Panc1 (cell line): ENCODE measurements at regions not wholly inside any gene's neighbourhood (a gene's known extent, or its start where the extent isn't known, plus 50 kb on each side); places are given as distances from the start of the nearest gene placed in this dataset.

Experiments used
- ATAC-seq: fragments of 200-7000 bp; cut with Tn5 transposase; 2 replicates; pipeline ENCODE4 v1.9.1; 2020; ENCODE audit warnings: mild to moderate bottlenecking, moderate library complexity
- BruUV-seq: library from RNA; stranded (reverse); fragments of 400-500 nt; replicated peaks from 2 replicates; lab custom pipeline; 2021; lab: Mats Ljungman, UMichigan
- CTCF ChIA-PET: fragments of 300-600 bp; sonication (Branson Sonifier 250); formaldehyde crosslinking; loops from one replicate; lab custom pipeline; 2022; ENCODE audit warnings: antibody characterized with exemption; lab: Charles Lee
- POLR2A ChIA-PET: fragments of 300-600 bp; sonication (Branson Sonifier 250); formaldehyde crosslinking; loops from one replicate; lab custom pipeline; 2022; ENCODE audit warnings: antibody characterized with exemption; lab: Charles Lee
- DNase-seq: peaks from one replicate; pipeline ENCODE4 v3.0.0-alpha.2; 2010; ENCODE audit warnings: low read depth, low spot score
- H3K27ac ChIP-seq: 2 replicates; pipeline ENCODE4 v1.5.1; 2011; ENCODE audit warnings: mild to moderate bottlenecking, low read length, inconsistent platforms
- H3K27me3 ChIP-seq: fragments of 200-500 bp; sonication (Bioruptor generic); 2 replicates; pipeline ENCODE4 v1.6.0; 2014; ENCODE audit warnings: low read length, inconsistent platforms; ENCODE audit not compliant: control insufficient read depth, insufficient read depth
- H3K36me3 ChIP-seq: fragments of 200-500 bp; sonication (Bioruptor generic); 2 replicates; pipeline ENCODE4 v1.5.1; 2014; ENCODE audit warnings: inconsistent platforms, mild to moderate bottlenecking, low read length, moderate library complexity; ENCODE audit not compliant: control insufficient read depth, insufficient read depth
- H3K4me1 ChIP-seq: 2 replicates; pipeline ENCODE4 v1.5.1; 2011; ENCODE audit warnings: inconsistent platforms, mild to moderate bottlenecking, low read length, moderate library complexity; ENCODE audit not compliant: control insufficient read depth, insufficient read depth
- H3K4me3 ChIP-seq, 2 experiments: 2 replicates each; pipeline ENCODE4 v1.5.1; 2011 to 2012; ENCODE audit warnings: low read depth in 2 of 2, low read length in 2 of 2, mild to moderate bottlenecking in 2 of 2, inconsistent platforms in 1 of 2, moderate library complexity in 1 of 2
- H3K9me3 ChIP-seq: fragments of 200-500 bp; sonication (Bioruptor generic); 2 replicates; pipeline ENCODE4 v1.5.1; 2014; ENCODE audit warnings: low read depth, mild to moderate bottlenecking, inconsistent platforms, low read length, moderate library complexity; ENCODE audit not compliant: control insufficient read depth, insufficient read depth
- CTCF ChIP-seq: fragments of 450-650 bp; IDR thresholded peaks from 2 replicates; pipeline ENCODE4 v1.5.1; 2017; ENCODE audit warnings: mild to moderate bottlenecking
- POLR2AphosphoS5 ChIP-seq: IDR thresholded peaks from 2 replicates; pipeline ENCODE4 v1.6.1; 2012; ENCODE audit warnings: mild to moderate bottlenecking, low read depth, low read length, moderate library complexity
- SIN3A ChIP-seq: IDR thresholded peaks from 2 replicates; pipeline ENCODE4 v1.6.1; 2012; ENCODE audit warnings: low read depth, mild to moderate bottlenecking, low read length, moderate library complexity, borderline replicate concordance; ENCODE audit not compliant: insufficient read depth
- TCF7L2 ChIP-seq: IDR thresholded peaks from 2 replicates; pipeline ENCODE4 v1.6.1; 2011; ENCODE audit warnings: mild to moderate bottlenecking, low read depth, low read length, inconsistent platforms
- in situ Hi-C: cut with HindIII; loops from 2 replicates; pipeline ENCODE4 v1.10.0; 2016; ENCODE audit warnings: low sequenced_read_pairs, low pct_unique_long_range_greater_than_20kb
- intact Hi-C: fragments of 100-400 bp; cut with micrococcal nuclease; formaldehyde crosslinking; loops from one replicate; pipeline ENCODE4 v1.10.0; 2022; ENCODE audit not compliant: unreplicated experiment
- TF ChIP-seq, protein P1 (sequence below), 2 experiments: IDR thresholded peaks; 2 replicates each; pipeline ENCODE4 v1.6.1; 2011 to 2012; ENCODE audit warnings: low read depth in 2 of 2, control low read depth in 1 of 2, low read length in 1 of 2, mild to moderate bottlenecking in 1 of 2, moderate library complexity in 1 of 2; ENCODE audit not compliant: insufficient read depth in 1 of 2

GRCh38 chr13:84362777-84363176, 480.5 kb upstream of the SLITRK1 start:
- ATAC-seq (no peak), DNase-seq (no peak)
- no peak overlapping the region for H3K4me3 ChIP-seq
- no TSS peak for BruUV-seq
- in situ Hi-C loops (no loop called here), intact Hi-C loops (no loop called here)
- no peaks in the 10 kb centered on the region for H3K36me3 ChIP-seq
- H3K9me3 ChIP-seq: no peaks in the 10 kb centered on the region
- CTCF ChIA-PET: no interaction called here
- no peaks in the 10 kb centered on the region for H3K4me1 ChIP-seq
- H3K27me3 ChIP-seq: no peaks in the 10 kb centered on the region
- TF ChIP-seq, protein P1, sequence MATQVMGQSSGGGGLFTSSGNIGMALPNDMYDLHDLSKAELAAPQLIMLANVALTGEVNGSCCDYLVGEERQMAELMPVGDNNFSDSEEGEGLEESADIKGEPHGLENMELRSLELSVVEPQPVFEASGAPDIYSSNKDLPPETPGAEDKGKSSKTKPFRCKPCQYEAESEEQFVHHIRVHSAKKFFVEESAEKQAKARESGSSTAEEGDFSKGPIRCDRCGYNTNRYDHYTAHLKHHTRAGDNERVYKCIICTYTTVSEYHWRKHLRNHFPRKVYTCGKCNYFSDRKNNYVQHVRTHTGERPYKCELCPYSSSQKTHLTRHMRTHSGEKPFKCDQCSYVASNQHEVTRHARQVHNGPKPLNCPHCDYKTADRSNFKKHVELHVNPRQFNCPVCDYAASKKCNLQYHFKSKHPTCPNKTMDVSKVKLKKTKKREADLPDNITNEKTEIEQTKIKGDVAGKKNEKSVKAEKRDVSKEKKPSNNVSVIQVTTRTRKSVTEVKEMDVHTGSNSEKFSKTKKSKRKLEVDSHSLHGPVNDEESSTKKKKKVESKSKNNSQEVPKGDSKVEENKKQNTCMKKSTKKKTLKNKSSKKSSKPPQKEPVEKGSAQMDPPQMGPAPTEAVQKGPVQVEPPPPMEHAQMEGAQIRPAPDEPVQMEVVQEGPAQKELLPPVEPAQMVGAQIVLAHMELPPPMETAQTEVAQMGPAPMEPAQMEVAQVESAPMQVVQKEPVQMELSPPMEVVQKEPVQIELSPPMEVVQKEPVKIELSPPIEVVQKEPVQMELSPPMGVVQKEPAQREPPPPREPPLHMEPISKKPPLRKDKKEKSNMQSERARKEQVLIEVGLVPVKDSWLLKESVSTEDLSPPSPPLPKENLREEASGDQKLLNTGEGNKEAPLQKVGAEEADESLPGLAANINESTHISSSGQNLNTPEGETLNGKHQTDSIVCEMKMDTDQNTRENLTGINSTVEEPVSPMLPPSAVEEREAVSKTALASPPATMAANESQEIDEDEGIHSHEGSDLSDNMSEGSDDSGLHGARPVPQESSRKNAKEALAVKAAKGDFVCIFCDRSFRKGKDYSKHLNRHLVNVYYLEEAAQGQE (IDR thresholded peaks at IDR 0.05; ENCODE audit: insufficient read depth in 1 of 2, low read depth in 2 of 2, low read length in 1 of 2): no peak
- no peak for TF ChIP-seq POLR2AphosphoS5
- TF ChIP-seq CTCF: no peak
- TF ChIP-seq TCF7L2: no peak
- TF ChIP-seq SIN3A: no peak
- no peak overlapping the region for H3K27ac ChIP-seq
- POLR2A ChIA-PET: no interaction called here

GRCh38 chr13:84360822-84361221, 478.5 kb upstream of the SLITRK1 start:
- CTCF ChIA-PET: no interaction called here
- POLR2A ChIA-PET: no interaction called here
- no TSS peak for BruUV-seq
- DNase-seq: no peak
- Histone ChIP-seq H3K27ac (no peak overlapping the region), H3K4me1 (no peaks in the 10 kb centered on the region), H3K4me3 (no peak overlapping the region), H3K9me3 (no peaks in the 10 kb centered on the region), H3K36me3 (no peaks in the 10 kb centered on the region), H3K27me3 (no peaks in the 10 kb centered on the region)
- ATAC-seq: no peak
- in situ Hi-C loops (no loop called here), intact Hi-C loops (no loop called here)
- TF ChIP-seq SIN3A: no peak
- no peak for TF ChIP-seq CTCF
- TF ChIP-seq TCF7L2: no peak
- TF ChIP-seq POLR2AphosphoS5: no peak
- TF ChIP-seq, protein P1 (IDR thresholded peaks at IDR 0.05; ENCODE audit: insufficient read depth in 1 of 2, low read depth in 2 of 2, low read length in 1 of 2): no peak
